KOPT-K1 (cell line): ENCODE measurements at regions not wholly inside any gene's neighbourhood (a gene's known extent, or its start where the extent isn't known, plus 50 kb on each side); places are given as distances from the start of the nearest gene placed in this dataset.
"Not testable (repeated sequence)": the region's sequence is repeated elsewhere in the genome, so short reads cannot be mapped to it uniquely, and the experiment has no call there.

Experiments
- H3K27ac ChIP-seq: fragments of 200-600 bp; sonication (generic); 2 replicates; pipeline ENCODE4 v1.5.1; 2016; ENCODE audit warnings: antibody characterized with exemption, mild to moderate bottlenecking, low read depth, low read length; ENCODE audit not compliant: poor library complexity, severe bottlenecking
- H3K36me3 ChIP-seq: fragments of 200-600 bp; sonication (generic); 2 replicates; pipeline ENCODE4 v1.5.1; 2017; ENCODE audit warnings: antibody characterized with exemption, mild to moderate bottlenecking, low read length, moderate library complexity; ENCODE audit not compliant: insufficient read depth
- H3K9me3 ChIP-seq: fragments of 200-600 bp; sonication (generic); 2 replicates; pipeline ENCODE4 v1.5.1; 2017; ENCODE audit warnings: antibody characterized with exemption, low read length, mild to moderate bottlenecking; ENCODE audit not compliant: insufficient read depth, poor library complexity, severe bottlenecking

GRCh38 chr9:97199683-97200082 is 107.8 kb upstream of the CCDC180 start:
- H3K27ac ChIP-seq, H3K36me3 ChIP-seq, H3K9me3 ChIP-seq: not testable (repeated sequence)

- not testable (repeated sequence) for H3K36me3 ChIP-seq, H3K9me3 ChIP-seq, H3K27ac ChIP-seq
These were observed 113.7 kb upstream of the CCDC180 start for GRCh38 chr9:97193767-97194166.

GRCh38 chr9:97188545-97188944 is 118.9 kb upstream of the CCDC180 start:
- no peaks in the 10 kb centered on the region for H3K36me3 ChIP-seq
- H3K9me3 ChIP-seq, result no peaks in the 10 kb centered on the region
- H3K27ac ChIP-seq, result no peak overlapping the region

DNA sequence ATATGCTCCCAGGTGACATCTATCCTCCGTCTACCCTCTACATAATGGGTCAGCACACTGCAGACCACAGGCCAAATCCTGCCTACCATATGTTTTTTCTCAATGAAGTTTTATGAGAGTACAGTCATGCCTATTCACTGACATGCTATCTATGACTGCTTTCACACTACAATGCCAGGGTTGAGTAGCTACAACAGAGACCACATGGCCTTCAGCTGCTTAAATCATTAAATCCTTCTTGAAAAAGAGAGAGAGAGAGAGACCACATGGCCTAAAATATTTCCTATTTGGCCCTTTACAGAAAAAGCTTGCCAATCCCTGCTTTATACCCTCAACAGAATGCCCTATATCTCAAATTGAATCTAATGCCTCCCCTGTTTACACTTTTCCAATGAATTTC is 119.8 kb upstream of the CCDC180 start:
- not testable (repeated sequence) for H3K27ac ChIP-seq, H3K36me3 ChIP-seq, H3K9me3 ChIP-seq

DNA sequence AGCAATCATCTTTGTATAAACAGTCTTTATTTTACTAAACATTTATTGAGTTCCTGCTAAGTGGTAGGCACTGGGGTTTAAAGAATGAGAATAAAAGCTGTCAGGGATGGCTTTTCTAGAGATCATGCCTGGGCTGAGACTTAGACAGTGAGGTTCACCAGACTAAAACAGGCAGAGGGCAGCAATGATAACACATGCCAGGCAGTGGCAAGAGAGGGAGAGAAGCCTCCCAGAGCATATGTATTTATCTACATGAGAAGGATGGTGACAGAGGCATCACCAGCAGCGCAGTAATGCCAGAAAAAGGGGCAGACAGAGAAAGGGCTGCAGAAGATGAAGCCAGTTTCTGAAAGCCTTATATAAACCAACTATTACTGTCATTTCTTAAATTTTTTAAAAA is 121.0 kb upstream of the CCDC180 start:
- H3K27ac ChIP-seq, result no peak overlapping the region
- no peaks in the 10 kb centered on the region for H3K9me3 ChIP-seq
- H3K36me3 ChIP-seq, result no peaks in the 10 kb centered on the region

GRCh38 chr9:97182532-97182931 is 124.9 kb upstream of the CCDC180 start:
- H3K9me3 ChIP-seq, H3K36me3 ChIP-seq, H3K27ac ChIP-seq: not testable (repeated sequence)

- H3K27ac ChIP-seq, result no peak overlapping the region
- no peaks in the 10 kb centered on the region for H3K36me3 ChIP-seq
- no peaks in the 10 kb centered on the region for H3K9me3 ChIP-seq
These were observed 127.8 kb upstream of the CCDC180 start for GRCh38 chr9:97179616-97180015.

DNA sequence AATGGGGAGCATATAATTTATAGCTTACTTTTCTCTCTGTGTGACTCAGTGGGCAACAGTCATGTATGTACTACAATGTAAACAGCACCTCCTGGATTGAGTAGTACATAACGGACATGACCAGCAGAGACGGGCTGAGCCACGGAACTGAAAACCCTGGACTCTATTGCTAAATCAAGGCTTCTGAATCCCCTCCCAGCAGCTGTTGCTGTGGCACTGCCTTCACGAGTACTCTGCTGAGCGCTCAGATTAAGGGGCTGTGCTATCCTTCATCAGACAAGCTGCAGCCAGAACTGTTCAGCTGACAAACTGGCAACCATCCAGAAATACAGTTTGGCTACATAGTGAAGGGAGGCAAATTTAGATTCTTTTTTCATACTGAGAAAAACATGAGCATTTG is 131.3 kb upstream of the CCDC180 start:
- no peaks in the 10 kb centered on the region for H3K9me3 ChIP-seq
- H3K36me3 ChIP-seq, result no peaks in the 10 kb centered on the region
- H3K27ac ChIP-seq, result no peak overlapping the region

- not testable (repeated sequence) for H3K9me3 ChIP-seq, H3K27ac ChIP-seq, H3K36me3 ChIP-seq
These were observed 129.2 kb upstream of the CTSV start for GRCh38 chr9:97168174-97168573.

- H3K9me3 ChIP-seq, H3K36me3 ChIP-seq, H3K27ac ChIP-seq: not testable (repeated sequence)
These were observed 127.7 kb upstream of the CTSV start for GRCh38 chr9:97166496-97167138.

- Histone ChIP-seq H3K36me3 (no peaks in the 10 kb centered on the region), H3K27ac (no peak overlapping the region), H3K9me3 (no peaks in the 10 kb centered on the region)
These were observed 121.3 kb upstream of the CTSV start for GRCh38 chr9:97160255-97160654.

GRCh38 chr9:97158722-97159121 is 119.8 kb upstream of the CTSV start:
- H3K27ac ChIP-seq, H3K36me3 ChIP-seq, H3K9me3 ChIP-seq: not testable (repeated sequence)

- not testable (repeated sequence) for H3K27ac ChIP-seq, H3K36me3 ChIP-seq, H3K9me3 ChIP-seq
These were observed 116.5 kb upstream of the CTSV start for GRCh38 chr9:97155441-97155840.

GRCh38 chr9:97153967-97154366 is 115.0 kb upstream of the CTSV start:
- no peak overlapping the region for H3K27ac ChIP-seq
- no peaks in the 10 kb centered on the region for H3K9me3 ChIP-seq
- no peaks in the 10 kb centered on the region for H3K36me3 ChIP-seq

GRCh38 chr9:97153160-97153559 is 114.2 kb upstream of the CTSV start:
- H3K9me3 ChIP-seq, H3K36me3 ChIP-seq: not testable (repeated sequence)

DNA sequence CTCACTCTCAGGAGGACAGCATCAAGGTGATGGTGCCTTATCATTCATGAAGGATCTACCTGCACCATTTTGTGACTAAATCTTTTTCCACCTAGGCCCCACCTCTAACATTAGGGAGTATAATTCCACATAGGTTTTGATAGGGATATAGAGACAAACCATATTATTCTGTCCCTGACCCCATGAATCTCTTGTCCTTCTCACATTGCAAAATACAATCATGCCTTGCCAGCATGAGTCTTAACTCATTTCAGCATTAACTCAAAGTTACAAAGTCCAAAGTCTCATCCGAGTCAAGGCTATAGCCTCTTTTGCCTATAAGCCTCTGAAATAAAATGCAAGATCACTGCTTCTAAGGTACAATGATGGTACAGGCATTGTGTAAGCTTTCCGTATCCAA is 111.5 kb upstream of the CTSV start:
- H3K9me3 ChIP-seq, H3K27ac ChIP-seq, H3K36me3 ChIP-seq: not testable (repeated sequence)

More at GRCh38 chr9:97153160-97153559, 114.2 kb upstream of the CTSV start:
- H3K27ac ChIP-seq, result not testable (repeated sequence)

DNA sequence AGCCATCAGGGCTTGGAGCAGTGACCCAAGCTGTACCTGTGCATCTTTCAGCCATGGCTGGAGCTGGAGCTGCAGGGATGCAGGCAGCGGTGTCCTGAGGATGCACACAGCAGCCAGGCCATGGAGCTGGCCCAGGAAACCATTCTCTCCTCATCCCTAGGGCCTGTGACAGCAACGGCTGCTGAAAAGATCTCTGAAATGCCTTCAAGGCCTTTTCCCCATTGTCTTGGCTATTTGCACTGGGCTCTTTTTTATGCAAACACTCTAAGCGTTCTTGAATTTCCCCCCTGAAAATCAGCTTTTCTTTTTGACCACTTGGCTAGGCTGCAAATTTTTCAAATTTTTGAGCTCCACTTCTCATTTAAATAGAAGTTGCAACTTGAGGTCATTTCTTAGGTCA is 109.5 kb upstream of the CTSV start:
- H3K9me3 ChIP-seq, H3K36me3 ChIP-seq, H3K27ac ChIP-seq: not testable (repeated sequence)
